H1 (cell line): ENCODE measurements at regions not wholly inside any gene's neighbourhood (a gene's known extent, or its start where the extent isn't known, plus 50 kb on each side); places are given as distances from the start of the nearest gene placed in this dataset.

Experiments
- CHD7 ChIP-seq: fragments of 300-600 bp; sonication (generic); IDR thresholded peaks from 2 replicates; pipeline ENCODE4 v1.7.1; 2012; ENCODE audit warnings: low read length, moderate library complexity, mild to moderate bottlenecking, inconsistent platforms; ENCODE audit not compliant: insufficient replicate concordance
- GTF2F1 ChIP-seq: IDR thresholded peaks from 2 replicates; pipeline ENCODE4 v1.6.1; 2012; ENCODE audit warnings: low read depth, low read length, improper control_type of control experiment, borderline replicate concordance
- SUZ12 ChIP-seq: fragments of 200-600 bp; sonication (generic); IDR thresholded peaks from 2 replicates; pipeline ENCODE4 v1.6.1; 2012; ENCODE audit warnings: mild to moderate bottlenecking, inconsistent platforms, low read length, moderate library complexity, mixed read lengths

GRCh38 chr13:47519626-47520025 is 481.4 kb downstream of the SUCLA2 start (continued):
- TF ChIP-seq CHD7 (no peak), GTF2F1 (no peak), SUZ12 (no peak)
